K562 (cell line): ENCODE measurements at regions not wholly inside any gene's neighbourhood (a gene's known extent, or its start where the extent isn't known, plus 50 kb on each side); places are given as distances from the start of the nearest gene placed in this dataset.
"Not testable (repeated sequence)": the region's sequence is repeated elsewhere in the genome, so short reads cannot be mapped to it uniquely, and the experiment has no call there.

ENCODE experiments used
- ATAC-seq: fragments of 200-7000 bp; cut with Tn5 transposase; 3 replicates; pipeline ENCODE4 v1.9.1; 2020; ENCODE audit warnings: moderate library complexity
- BruUV-seq: library from RNA; stranded (reverse); fragments of 400-500 nt; replicated peaks from 2 replicates; lab custom pipeline; 2021; lab: Mats Ljungman, UMichigan
- CTCF ChIA-PET: fragments of 300-600 bp; formaldehyde crosslinking; extraction: SDS; loops from one replicate; lab custom pipeline; 2021; ENCODE audit warnings: low intra/inter-chr PET ratio; lab: Yijun Ruan, JAX
- POLR2A ChIA-PET: fragments of 300-600, 350-650 bp; sonication (Branson Sonifier 250); formaldehyde crosslinking; extraction: SDS; loops from one replicate; lab custom pipeline; 2021; ENCODE audit warnings: antibody characterized with exemption, inconsistent platforms; lab: Yijun Ruan, JAX
- DNase-seq, 4 experiments: peaks; one replicate each; pipeline versions ENCODE4 v3.0.0 to v3.0.0-alpha.2; 2011 to 2018; ENCODE audit warnings: low spot score in 3 of 4, mixed read lengths in 3 of 4; ENCODE audit errors: extremely low read depth in 1 of 4
- FAIRE-seq: peaks from 2 replicates; lab custom pipeline; 2011; peaks lifted over from hg19 to GRCh38; lab: Jason Lieb, UNC
- H2AFZ ChIP-seq: 2 replicates; pipeline ENCODE4 v1.6.0; 2011; ENCODE audit warnings: low read depth, low read length, control low read depth, inconsistent platforms
- H3K27ac ChIP-seq: fragments of 200-600 bp; 3 replicates; pipeline ENCODE4 v1.8.0; 2011; ENCODE audit warnings: low read depth, mild to moderate bottlenecking, control low read depth, inconsistent platforms, low read length, moderate library complexity, mixed read lengths; ENCODE audit errors: extremely low read depth
- H3K27me3 ChIP-seq, 2 experiments: fragments of 300-600 bp in 1 of 2; 2 replicates in 1 of 2; 3 replicates in 1 of 2; pipeline versions ENCODE4 v1.6.0 to v1.8.0; 2011; ENCODE audit warnings: inconsistent platforms in 2 of 2, low read length in 2 of 2, mild to moderate bottlenecking in 1 of 2, mixed read lengths in 1 of 2, moderate library complexity in 1 of 2; ENCODE audit not compliant: control insufficient read depth in 2 of 2, insufficient read depth in 2 of 2
- H3K36me3 ChIP-seq: fragments of 300-600 bp; 3 replicates; pipeline ENCODE4 v1.8.0; 2011; ENCODE audit warnings: mild to moderate bottlenecking, low read length, inconsistent platforms; ENCODE audit not compliant: control insufficient read depth, insufficient read depth
- H3K4me1 ChIP-seq, 2 experiments: fragments of 200-600 bp in 1 of 2; replicated peaks in 1 of 2; 2 replicates in 1 of 2; 3 replicates in 1 of 2; pipeline versions ENCODE4 v1.5.1 to v1.8.0; 2011; ENCODE audit warnings: inconsistent platforms in 2 of 2, low read length in 2 of 2, mild to moderate bottlenecking in 1 of 2, mixed read lengths in 1 of 2, moderate library complexity in 1 of 2; ENCODE audit not compliant: control insufficient read depth in 2 of 2, insufficient read depth in 2 of 2
- H3K4me2 ChIP-seq: 2 replicates; pipeline ENCODE4 v1.6.1; 2011; ENCODE audit warnings: low read length, control low read depth, inconsistent platforms, mixed read lengths; ENCODE audit not compliant: insufficient read depth
- H3K4me3 ChIP-seq: fragments of 200-600 bp; sonication (generic), shearing (Covaris generic); 2 replicates; pipeline ENCODE4 v1.5.1; 2016; ENCODE audit warnings: control low read depth, inconsistent platforms
- H3K79me2 ChIP-seq: fragments of 200-600 bp; 3 replicates; pipeline ENCODE4 v1.8.0; 2011; ENCODE audit warnings: low read length, inconsistent platforms; ENCODE audit not compliant: control insufficient read depth, insufficient read depth
- H3K9ac ChIP-seq, 2 experiments: 2 replicates each; pipeline versions ENCODE4 v1.6.0 to v1.6.1; 2011; ENCODE audit warnings: low read depth in 2 of 2, low read length in 2 of 2, control low read depth in 1 of 2, inconsistent platforms in 1 of 2, mild to moderate bottlenecking in 1 of 2, mixed read lengths in 1 of 2; ENCODE audit not compliant: insufficient read depth in 1 of 2
- H3K9me1 ChIP-seq: one replicate; pipeline ENCODE4 v1.6.0; 2011; ENCODE audit warnings: inconsistent platforms, mild to moderate bottlenecking, low read length, moderate library complexity; ENCODE audit not compliant: control insufficient read depth, insufficient read depth
- H3K9me3 ChIP-seq: replicated peaks from 2 replicates; pipeline ENCODE4 v1.5.1; 2011; ENCODE audit warnings: low read depth, low read length, inconsistent platforms; ENCODE audit not compliant: control insufficient read depth, insufficient read depth
- H4K20me1 ChIP-seq: replicated peaks from 2 replicates; pipeline ENCODE4 v1.6.1; 2011; ENCODE audit warnings: low read length, inconsistent platforms, mixed read lengths; ENCODE audit not compliant: control insufficient read depth, insufficient read depth
- CBX8 ChIP-seq: fragments of 200-600 bp; sonication (generic); IDR thresholded peaks from 2 replicates; pipeline ENCODE4 v1.6.1; 2012; ENCODE audit warnings: borderline replicate concordance, mixed run types, low read depth, mild to moderate bottlenecking, moderate library complexity, mixed read lengths, low read length, control low read depth, inconsistent platforms; ENCODE audit not compliant: poor library complexity, severe bottlenecking; ENCODE audit errors: extremely low read depth
- CC2D1A ChIP-seq: fragments of 450-650 bp; IDR thresholded peaks from 2 replicates; pipeline ENCODE4 v1.6.1; 2017; ENCODE audit warnings: mild to moderate bottlenecking
- ETS2 ChIP-seq: IDR thresholded peaks from 2 replicates; pipeline ENCODE4 v1.6.1; 2016; ENCODE audit warnings: borderline replicate concordance, missing genetic modification characterization, mild to moderate bottlenecking, moderate library complexity, missing compliant biosample characterization; ENCODE audit not compliant: poor library complexity, severe bottlenecking
- GTF2A2 ChIP-seq: IDR thresholded peaks from 2 replicates; pipeline ENCODE4 v1.6.1; 2016; ENCODE audit warnings: mild to moderate bottlenecking, missing genetic modification characterization, missing compliant biosample characterization
- HOXB6 ChIP-seq: fragments of 250-450 bp; sonication (Bioruptor Pico); IDR thresholded peaks from 2 replicates; pipeline ENCODE4 v1.5.1; 2022; ENCODE audit warnings: mild to moderate bottlenecking, borderline replicate concordance
- TAF1 ChIP-seq: IDR thresholded peaks from 2 replicates; pipeline ENCODE4 v1.6.1; 2011; ENCODE audit warnings: mild to moderate bottlenecking, low read length, moderate library complexity; ENCODE audit not compliant: insufficient read depth, control insufficient read depth, severe bottlenecking; ENCODE audit errors: extremely low read depth
- TCF7L2 ChIP-seq: fragments of 150-350 bp; IDR thresholded peaks from 2 replicates; pipeline ENCODE4 v1.6.1; 2016; ENCODE audit warnings: low read depth, mild to moderate bottlenecking, low read length, moderate library complexity
- WGBS: fragments of 100-300 bp; shearing (Covaris generic); methylation state at CpG from one replicate; pipeline ENCODE4 v1.1.6; 2016; ENCODE audit warnings: low coverage, mixed read lengths; ENCODE audit not compliant: insufficient coverage; ENCODE audit errors: missing lambda C conversion rate; 5-methylcytosine and 5-hydroxymethylcytosine counted together
- in situ Hi-C: fragments of 300-500 bp; cut with MboI; formaldehyde crosslinking; loops from 4 replicates; pipeline ENCODE4 v1.15.0; 2018; ENCODE audit warnings: inconsistent platforms, mixed read lengths
- intact Hi-C: fragments of 100-400 bp; cut with micrococcal nuclease; formaldehyde crosslinking; loops from 2 replicates; pipeline ENCODE4 v1.14.2; 2022

DNA sequence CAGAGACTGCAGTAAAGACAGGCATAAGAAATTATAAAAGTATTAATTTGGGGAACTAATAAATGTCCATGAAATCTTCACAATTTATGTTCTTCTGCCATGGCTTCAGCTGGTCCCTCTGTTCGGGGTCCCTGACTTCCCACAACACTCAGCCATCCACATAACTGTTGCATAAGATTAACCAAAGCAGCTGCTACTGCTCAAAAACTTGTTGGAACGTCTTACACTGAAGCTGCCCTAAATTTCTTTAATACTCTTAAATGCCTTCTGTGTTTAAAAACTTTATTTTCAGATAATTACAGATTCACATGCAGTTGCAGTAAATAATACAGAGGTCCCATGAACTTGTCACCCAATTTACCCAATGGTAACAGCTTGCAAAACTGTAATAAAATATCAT lies 193.1 kb upstream of the DTNA start:
- H3K4me1 ChIP-seq, CTCF ChIA-PET, H3K9me1 ChIP-seq, H3K4me2 ChIP-seq, DNase-seq, H3K79me2 ChIP-seq, POLR2A ChIA-PET, H2AFZ ChIP-seq, H3K27ac ChIP-seq, H3K9me3 ChIP-seq, intact Hi-C loops, BruUV-seq, in situ Hi-C loops, H3K36me3 ChIP-seq, H3K27me3 ChIP-seq, H3K4me3 ChIP-seq, H3K9ac ChIP-seq, H4K20me1 ChIP-seq, FAIRE-seq, ATAC-seq: not testable (repeated sequence)
- 0% methylated on average over 2 of the region's 2 CpGs for WGBS

DNA sequence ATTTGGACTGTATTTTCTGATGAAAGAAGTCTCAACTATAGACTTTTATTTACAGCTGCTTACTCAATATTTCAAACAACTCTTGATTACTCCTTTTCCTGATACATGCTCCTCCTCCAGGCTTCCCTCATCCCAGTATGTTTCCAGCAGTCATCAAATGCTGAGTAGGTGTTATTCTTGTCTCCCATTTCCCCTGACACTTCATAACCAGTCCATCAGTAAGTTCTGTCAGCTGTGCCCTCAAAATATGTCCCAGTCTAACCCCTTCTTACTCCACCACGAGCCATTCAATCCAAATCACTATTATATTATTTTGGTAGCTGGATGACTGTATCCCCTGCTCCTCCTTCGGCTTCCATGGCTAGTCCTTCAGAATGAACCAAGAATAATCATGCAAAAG lies 189.1 kb upstream of the DTNA start:
- H3K4me3 ChIP-seq: no peak overlapping the region
- no peaks in the 10 kb centered on the region for H3K9me1 ChIP-seq
- no peaks in the 10 kb centered on the region for H3K27me3 ChIP-seq
- 0% methylated on average over 2 of the region's 2 CpGs for WGBS
- FAIRE-seq (no peak), ATAC-seq (no peak), DNase-seq (no peak)
- H3K9me3 ChIP-seq: no peaks in the 10 kb centered on the region
- H3K36me3 ChIP-seq: no peaks in the 10 kb centered on the region
- H2AFZ ChIP-seq: no peak overlapping the region
- H3K4me1 ChIP-seq: no peaks in the 10 kb centered on the region
- H3K9ac ChIP-seq: no peak overlapping the region
- ChIA-PET CTCF (no interaction called here), POLR2A (interaction anchor here (1.2 kb wide), 1 partner anchor 8 kb away, joined by 3 read pairs; no protein-coding TSS in a partner anchor)
- intact Hi-C loops: no loop called here
- H4K20me1 ChIP-seq: no peaks in the 10 kb centered on the region
- TF ChIP-seq CBX8 (no peak), TAF1 (no peak), TCF7L2 (no peak), GTF2A2 (tag) (no peak), ETS2 (tag) (no peak), HOXB6 (CRISPR knock-in tag) (no peak), CC2D1A (no peak)
- in situ Hi-C loops: no loop called here
- H3K79me2 ChIP-seq: no peaks in the 10 kb centered on the region
- BruUV-seq: no TSS peak
- no peak overlapping the region for H3K27ac ChIP-seq
- no peak overlapping the region for H3K4me2 ChIP-seq
